Kidney (tissue), 13 donors: ENCODE measurements at regions not wholly inside any gene's neighbourhood (a gene's known extent, or its start where the extent isn't known, plus 50 kb on each side); places are given as distances from the start of the nearest gene placed in this dataset.

ENCODE experiments used
- DNase-seq, 5 donors: peaks; one replicate each; pipeline ENCODE4 v3.0.0-alpha.2; 2013 to 2020
- FAIRE-seq: peaks from 2 replicates; lab custom pipeline; 2012; peaks lifted over from hg19 to GRCh38; lab: Jason Lieb, UNC
- H3K27ac ChIP-seq, 2 donors: one replicate each; pipeline ENCODE4 v1.7.0; 2013; ENCODE audit warnings: low read depth in 2 of 2, low read length in 2 of 2, inconsistent platforms in 1 of 2
- H3K27me3 ChIP-seq: one replicate; pipeline ENCODE4 v1.7.1; 2013; ENCODE audit warnings: low read length, inconsistent platforms; ENCODE audit not compliant: control insufficient read depth, insufficient read depth
- H3K36me3 ChIP-seq, 3 donors: one replicate each; pipeline versions ENCODE4 v1.7.0 to v1.7.1; 2013; ENCODE audit warnings: low read length in 3 of 3, control low read depth in 1 of 3, inconsistent platforms in 1 of 3; ENCODE audit not compliant: insufficient read depth in 3 of 3, control insufficient read depth in 2 of 3
- H3K4me1 ChIP-seq, 3 donors: one replicate each; pipeline versions ENCODE4 v1.7.0 to v1.7.1; 2013; ENCODE audit warnings: low read length in 3 of 3, inconsistent platforms in 1 of 3, low read depth in 1 of 3; ENCODE audit not compliant: control insufficient read depth in 2 of 3, insufficient read depth in 2 of 3
- H3K4me3 ChIP-seq, 3 donors: one replicate each; pipeline versions ENCODE4 v1.7.0 to v1.8.1; 2013; ENCODE audit warnings: low read length in 3 of 3, control low read depth in 1 of 3, inconsistent platforms in 1 of 3
- H3K9ac ChIP-seq, 3 donors: one replicate each; pipeline versions ENCODE4 v1.7.0 to v1.7.1; 2013; ENCODE audit warnings: low read length in 3 of 3, control low read depth in 1 of 3, inconsistent platforms in 1 of 3
- H3K9me3 ChIP-seq, 3 donors: one replicate each; pipeline versions ENCODE4 v1.7.0 to v1.7.1; 2013; ENCODE audit warnings: low read length in 3 of 3, control low read depth in 1 of 3, inconsistent platforms in 1 of 3; ENCODE audit not compliant: control insufficient read depth in 2 of 3, insufficient read depth in 1 of 3
- intact Hi-C: fragments of 100-400 bp; cut with DNase I; formaldehyde crosslinking; loops from one replicate; pipeline ENCODE4 v1.11.1; 2022
- TF ChIP-seq, protein P1 (sequence below): IDR thresholded peaks from 3 replicates; pipeline ENCODE4 v1.5.1; 2012; ENCODE audit warnings: mild to moderate bottlenecking, moderate library complexity, borderline replicate concordance; ENCODE audit not compliant: insufficient read depth; ENCODE audit errors: extremely low read depth
- donor health status: control.
- donor health status: control.
- donor health status: control.
- donor health status: control.
- donor health status: control.
- donor health status: DM: yes; HTN: yes; CAD: no.
- donor health status: Normal renal cell carcinoma (clear cell type).

DNA sequence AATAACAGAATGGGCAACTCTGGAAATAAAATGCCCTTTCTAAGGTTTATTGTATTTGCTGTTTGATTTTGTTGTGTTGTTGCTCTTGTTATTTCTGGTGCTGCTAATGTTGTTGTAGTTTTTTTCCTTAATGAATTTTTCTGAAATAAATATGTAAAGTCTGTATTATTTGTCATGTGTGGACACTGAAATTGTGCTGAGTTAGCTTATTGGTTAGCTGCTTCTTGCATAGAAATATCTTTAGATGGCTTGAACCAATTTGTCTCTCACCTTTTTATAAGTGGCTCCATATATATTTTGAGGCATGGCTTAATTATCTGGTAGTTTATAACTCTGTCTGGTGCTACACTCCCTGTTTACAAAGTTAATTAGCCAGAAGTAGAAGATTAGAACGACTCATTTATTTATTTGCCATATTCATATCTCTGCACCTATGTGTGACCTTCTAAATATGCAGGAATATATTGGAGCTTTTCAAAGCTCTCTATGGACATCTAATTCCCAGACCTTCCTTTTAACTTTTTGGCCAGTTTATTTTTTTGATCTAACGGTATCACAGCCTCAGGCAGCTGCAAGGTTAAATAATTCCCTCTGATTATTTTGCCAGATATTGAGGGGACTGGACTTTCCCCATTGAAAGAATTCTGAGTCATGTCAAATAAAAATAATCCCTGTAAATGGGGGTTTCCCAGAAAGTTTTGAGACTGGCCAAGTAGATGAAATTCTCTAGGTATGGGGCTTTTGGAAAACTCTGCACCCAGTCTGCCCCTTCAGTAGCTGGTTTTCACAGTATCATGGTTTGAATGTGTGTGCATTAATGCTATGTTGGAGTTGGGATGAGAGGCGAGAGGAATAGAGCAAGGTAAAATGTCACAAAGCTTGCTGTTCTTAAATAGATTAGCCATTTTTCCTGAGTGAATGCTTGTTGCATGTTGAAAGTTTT is 1331.7 kb upstream of the MIR17HG start:
- Histone ChIP-seq H3K27me3 (no peaks in the 10 kb centered on the region), H3K36me3 (no peaks in the 10 kb centered on the region), H3K9me3 (no peaks in the 10 kb centered on the region), H3K27ac (no peak overlapping the region), H3K4me3 (no peak overlapping the region), H3K9ac (no peak overlapping the region), H3K4me1 (no peaks in the 10 kb centered on the region)
- no peak for DNase-seq
- intact Hi-C loops, result no loop called here
- no peak for FAIRE-seq
- TF ChIP-seq, protein P1, sequence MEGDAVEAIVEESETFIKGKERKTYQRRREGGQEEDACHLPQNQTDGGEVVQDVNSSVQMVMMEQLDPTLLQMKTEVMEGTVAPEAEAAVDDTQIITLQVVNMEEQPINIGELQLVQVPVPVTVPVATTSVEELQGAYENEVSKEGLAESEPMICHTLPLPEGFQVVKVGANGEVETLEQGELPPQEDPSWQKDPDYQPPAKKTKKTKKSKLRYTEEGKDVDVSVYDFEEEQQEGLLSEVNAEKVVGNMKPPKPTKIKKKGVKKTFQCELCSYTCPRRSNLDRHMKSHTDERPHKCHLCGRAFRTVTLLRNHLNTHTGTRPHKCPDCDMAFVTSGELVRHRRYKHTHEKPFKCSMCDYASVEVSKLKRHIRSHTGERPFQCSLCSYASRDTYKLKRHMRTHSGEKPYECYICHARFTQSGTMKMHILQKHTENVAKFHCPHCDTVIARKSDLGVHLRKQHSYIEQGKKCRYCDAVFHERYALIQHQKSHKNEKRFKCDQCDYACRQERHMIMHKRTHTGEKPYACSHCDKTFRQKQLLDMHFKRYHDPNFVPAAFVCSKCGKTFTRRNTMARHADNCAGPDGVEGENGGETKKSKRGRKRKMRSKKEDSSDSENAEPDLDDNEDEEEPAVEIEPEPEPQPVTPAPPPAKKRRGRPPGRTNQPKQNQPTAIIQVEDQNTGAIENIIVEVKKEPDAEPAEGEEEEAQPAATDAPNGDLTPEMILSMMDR, result no peak

- Histone ChIP-seq H3K4me1 (no peaks in the 10 kb centered on the region), H3K36me3 (no peaks in the 10 kb centered on the region), H3K9ac (no peak overlapping the region), H3K27ac (no peak overlapping the region), H3K9me3 (no peaks in the 10 kb centered on the region), H3K4me3 (no peak overlapping the region), H3K27me3 (no peaks in the 10 kb centered on the region)
- no peak for FAIRE-seq
- no peak for DNase-seq
- intact Hi-C loops, result no loop called here
- TF ChIP-seq, protein P1, result no peak
These were observed 1330.8 kb upstream of the MIR17HG start for GRCh38 chr13:90016688-90017087.

GRCh38 chr13:90020536-90021070 is 1326.9 kb upstream of the MIR17HG start:
- H3K36me3 ChIP-seq, result no peaks in the 10 kb centered on the region
- TF ChIP-seq, protein P1, result no peak
- DNase-seq, result no peak
- H3K9ac ChIP-seq, result no peak overlapping the region
- FAIRE-seq, result no peak
- H3K4me3 ChIP-seq, result no peak overlapping the region
- no peak overlapping the region for H3K27ac ChIP-seq
- intact Hi-C loops, result no loop called here
- H3K4me1 ChIP-seq, result no peaks in the 10 kb centered on the region
- H3K27me3 ChIP-seq, result no peaks in the 10 kb centered on the region
- no peaks in the 10 kb centered on the region for H3K9me3 ChIP-seq
